SK-N-SH (cell line): ENCODE measurements at regions not wholly inside any gene's neighbourhood (a gene's known extent, or its start where the extent isn't known, plus 50 kb on each side); places are given as distances from the start of the nearest gene placed in this dataset.

Source experiments
- CTCF ChIA-PET: fragments of 300-600, 350-600 bp; formaldehyde crosslinking; extraction: SDS; loops from one replicate; lab custom pipeline; 2021; lab: Yijun Ruan, JAX
- POLR2A ChIA-PET: fragments of 350-600 bp; sonication (Branson Sonifier 250); formaldehyde crosslinking; extraction: SDS; loops from one replicate; lab custom pipeline; 2020; ENCODE audit warnings: antibody characterized with exemption, inconsistent platforms; lab: Yijun Ruan, JAX
- DNase-seq: peaks from one replicate; pipeline ENCODE4 v3.0.0; 2012
- H2AFZ ChIP-seq: fragments of 200-600 bp; sonication (generic); 2 replicates; pipeline ENCODE4 v1.8.1; 2016; ENCODE audit warnings: antibody characterized with exemption, mild to moderate bottlenecking, low read depth
- H3F3A ChIP-seq: fragments of 200-600 bp; sonication (generic); replicated peaks from 2 replicates; pipeline ENCODE3; 2016; ENCODE audit warnings: antibody characterized with exemption, mild to moderate bottlenecking; ENCODE audit not compliant: insufficient read depth
- H3K27ac ChIP-seq, 2 experiments: fragments of 200-500 bp in 1 of 2; fragments of 200-600 bp in 1 of 2; sonication (Bioruptor generic) in 1 of 2; sonication (generic), shearing (Covaris generic) in 1 of 2; 2 replicates each; pipeline versions ENCODE4 v1.5.1 to v1.6.1; 2014 to 2016; ENCODE audit warnings: low read depth in 2 of 2, inconsistent platforms in 1 of 2, low read length in 1 of 2, mild to moderate bottlenecking in 1 of 2, mixed read lengths in 1 of 2
- H3K27me3 ChIP-seq: fragments of 200-600 bp; sonication (generic), shearing (Covaris generic); 2 replicates; pipeline ENCODE4 v1.6.1; 2016; ENCODE audit warnings: mixed run types; ENCODE audit not compliant: insufficient read depth
- H3K36me3 ChIP-seq, 2 experiments: fragments of 200-500 bp in 1 of 2; fragments of 200-600 bp in 1 of 2; sonication (Bioruptor generic) in 1 of 2; sonication (generic) in 1 of 2; replicated peaks in 1 of 2; 2 replicates each; pipeline versions ENCODE3 to v1.5.1; 2014 to 2016; ENCODE audit warnings: low read length in 1 of 2, mild to moderate bottlenecking in 1 of 2; ENCODE audit not compliant: insufficient read depth in 2 of 2, control insufficient read depth in 1 of 2
- H3K4me1 ChIP-seq, 2 experiments: fragments of 200-500 bp in 1 of 2; fragments of 200-600 bp in 1 of 2; sonication (Bioruptor generic) in 1 of 2; sonication (generic), shearing (Covaris generic) in 1 of 2; 2 replicates each; pipeline versions ENCODE4 v1.5.1 to v1.6.1; 2014 to 2016; ENCODE audit warnings: low read depth in 1 of 2, low read length in 1 of 2, mixed run types in 1 of 2; ENCODE audit not compliant: insufficient read depth in 2 of 2, control insufficient read depth in 1 of 2
- H3K4me2 ChIP-seq: fragments of 200-600 bp; sonication (generic), shearing (Covaris generic); 2 replicates; pipeline ENCODE4 v1.6.1; 2017; ENCODE audit warnings: mixed run types
- H3K4me3 ChIP-seq, 2 experiments: fragments of 200-500 bp in 1 of 2; fragments of 200-600 bp in 1 of 2; sonication (Bioruptor generic) in 1 of 2; sonication (generic), shearing (Covaris generic) in 1 of 2; 2 replicates each; pipeline versions ENCODE4 v1.5.1 to v1.8.1; 2014 to 2016; ENCODE audit warnings: low read depth in 2 of 2, inconsistent platforms in 1 of 2, low read length in 1 of 2, mild to moderate bottlenecking in 1 of 2, mixed read lengths in 1 of 2, moderate library complexity in 1 of 2
- H3K79me2 ChIP-seq: fragments of 200-600 bp; sonication (generic); 2 replicates; pipeline ENCODE4 v1.8.1; 2017; ENCODE audit warnings: mild to moderate bottlenecking; ENCODE audit not compliant: insufficient read depth
- H3K9ac ChIP-seq: fragments of 200-600 bp; sonication (generic); 2 replicates; pipeline ENCODE4 v1.6.1; 2017; ENCODE audit warnings: mixed run types
- H3K9me2 ChIP-seq: fragments of 200-600 bp; sonication (generic); 2 replicates; pipeline ENCODE4 v1.6.1; 2017; ENCODE audit warnings: mixed run types
- H3K9me3 ChIP-seq: fragments of 200-600 bp; sonication (generic); 2 replicates; pipeline ENCODE4 v1.6.1; 2017; ENCODE audit warnings: mixed run types, mild to moderate bottlenecking, moderate library complexity
- H4K20me1 ChIP-seq: fragments of 200-600 bp; sonication (generic); 2 replicates; pipeline ENCODE4 v1.6.1; 2017; ENCODE audit warnings: mild to moderate bottlenecking, mixed run types; ENCODE audit not compliant: insufficient read depth
- EP300 ChIP-seq, 2 experiments: IDR thresholded peaks; 2 replicates each; pipeline versions ENCODE4 v1.4.0 to v1.6.1; 2012; ENCODE audit warnings: borderline replicate concordance in 1 of 2, low read depth in 1 of 2, low read length in 1 of 2
- EZH2phosphoT487 ChIP-seq: fragments of 200-600 bp; sonication (generic); IDR thresholded peaks from 2 replicates; pipeline ENCODE4 v1.6.1; 2017; ENCODE audit warnings: low read depth, mixed run types, mild to moderate bottlenecking, antibody characterized with exemption, moderate library complexity, borderline replicate concordance
- FOSL2 ChIP-seq: IDR thresholded peaks from 2 replicates; pipeline ENCODE4 v1.4.0; 2012; ENCODE audit warnings: low read depth, mild to moderate bottlenecking, moderate library complexity, borderline replicate concordance
- GABPA ChIP-seq: IDR thresholded peaks from 2 replicates; pipeline ENCODE4 v1.4.0; 2012; ENCODE audit warnings: low read depth, mild to moderate bottlenecking
- MXI1 ChIP-seq: IDR thresholded peaks from 2 replicates; pipeline ENCODE4 v1.6.1; 2012; ENCODE audit warnings: mild to moderate bottlenecking, low read depth, low read length, improper control_type of control experiment
- RCOR1 ChIP-seq: fragments of 150-350 bp; IDR thresholded peaks from 2 replicates; pipeline ENCODE4 v1.6.1; 2017; ENCODE audit warnings: antibody characterized with exemption, low read length
- RFX5 ChIP-seq: IDR thresholded peaks from 2 replicates; pipeline ENCODE4 v1.6.1; 2012; ENCODE audit warnings: mild to moderate bottlenecking, improper control_type of control experiment, low read length
- SMC3 ChIP-seq: IDR thresholded peaks from 2 replicates; pipeline ENCODE4 v1.6.1; 2012; ENCODE audit warnings: low read depth, low read length, improper control_type of control experiment
- TEAD4 ChIP-seq: IDR thresholded peaks from 2 replicates; pipeline ENCODE4 v1.4.0; 2012; ENCODE audit warnings: mild to moderate bottlenecking, borderline replicate concordance; ENCODE audit not compliant: insufficient read depth
- WGBS: methylation state at CpG from one replicate; pipeline ENCODE4 v1.1.6; 2017; ENCODE audit warnings: low lambda C conversion rate; 5-methylcytosine and 5-hydroxymethylcytosine counted together
- TF ChIP-seq, protein P1 (sequence below): IDR thresholded peaks from 2 replicates; pipeline ENCODE4 v1.6.1; 2012; ENCODE audit warnings: mild to moderate bottlenecking, low read depth, low read length, moderate library complexity
- TF ChIP-seq, protein P2 (sequence below): fragments of 150-350 bp; IDR thresholded peaks from 2 replicates; pipeline ENCODE4 v1.6.1; 2016; ENCODE audit warnings: mild to moderate bottlenecking, low read depth, low read length
- TF ChIP-seq, protein P3 (sequence below): IDR thresholded peaks from 2 replicates; pipeline ENCODE4 v1.4.0; 2012; ENCODE audit warnings: low read depth, borderline replicate concordance

GRCh38 chr13:61975001-61975400 is 559.4 kb upstream of the PCDH20 start:
- Histone ChIP-seq H3K79me2 (no peaks in the 10 kb centered on the region), H2AFZ (no peak overlapping the region), H3K4me3 (no peak overlapping the region), H3K9me3 (no peaks in the 10 kb centered on the region), H3K9me2 (no peaks in the 10 kb centered on the region), H3K9ac (no peak overlapping the region), H3K4me2 (no peak overlapping the region), H3K27me3 (no peaks in the 10 kb centered on the region), H3K27ac (no peak overlapping the region)
- no peak for DNase-seq
- POLR2A ChIA-PET: no interaction called here
- CTCF ChIA-PET: interaction anchor here (0.7 kb wide), 1 partner anchor 309 kb away, joined by 3 read pairs; no protein-coding TSS in a partner anchor
- TF ChIP-seq FOSL2: no peak
- TF ChIP-seq, all 33 proteins: peak for 0
- WGBS: 28% methylated on average over 3 of the region's 3 CpGs
- Histone ChIP-seq H3K36me3 (no peaks in the 10 kb centered on the region), H3K4me1 (no peaks in the 10 kb centered on the region), H4K20me1 (no peaks in the 10 kb centered on the region), H3F3A (no peaks in the 10 kb centered on the region)

DNA sequence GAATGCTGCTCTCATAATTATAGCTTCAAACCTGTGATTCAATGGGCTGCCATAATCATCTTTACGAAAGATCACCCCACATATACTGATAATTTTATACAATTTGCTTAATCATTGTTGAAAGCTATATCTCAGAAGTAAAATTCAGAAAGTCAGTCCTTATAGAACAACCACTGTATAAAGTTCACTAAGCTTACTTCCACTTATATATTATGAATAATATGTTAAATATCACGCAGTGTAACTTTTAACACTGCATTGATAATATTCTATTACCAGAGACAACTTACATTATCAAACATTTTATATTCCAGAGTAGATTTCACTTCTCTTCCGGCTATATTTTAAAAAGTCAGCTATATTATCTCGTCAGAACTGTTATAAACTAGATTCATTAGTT is 550.1 kb upstream of the PCDH20 start:
- H3K4me1 ChIP-seq: no peaks in the 10 kb centered on the region
- no peaks in the 10 kb centered on the region for H3K79me2 ChIP-seq
- ChIA-PET POLR2A (no interaction called here), CTCF (no interaction called here)
- H3K9me2 ChIP-seq: no peaks in the 10 kb centered on the region
- no peaks in the 10 kb centered on the region for H4K20me1 ChIP-seq
- H2AFZ ChIP-seq: no peak overlapping the region
- no peaks in the 10 kb centered on the region for H3K27me3 ChIP-seq
- no peak overlapping the region for H3K4me3 ChIP-seq
- no peak overlapping the region for H3K27ac ChIP-seq
- TF ChIP-seq EZH2phosphoT487 (no peak), RCOR1 (no peak), EP300 (IDR thresholded peaks at IDR 0.05; ENCODE audit: borderline replicate concordance in 1 of 2, low read depth in 1 of 2, low read length in 1 of 2) (no peak), MXI1 (no peak), GABPA (no peak), SMC3 (no peak), TEAD4 (no peak), RFX5 (no peak)
- TF ChIP-seq, protein P1, sequence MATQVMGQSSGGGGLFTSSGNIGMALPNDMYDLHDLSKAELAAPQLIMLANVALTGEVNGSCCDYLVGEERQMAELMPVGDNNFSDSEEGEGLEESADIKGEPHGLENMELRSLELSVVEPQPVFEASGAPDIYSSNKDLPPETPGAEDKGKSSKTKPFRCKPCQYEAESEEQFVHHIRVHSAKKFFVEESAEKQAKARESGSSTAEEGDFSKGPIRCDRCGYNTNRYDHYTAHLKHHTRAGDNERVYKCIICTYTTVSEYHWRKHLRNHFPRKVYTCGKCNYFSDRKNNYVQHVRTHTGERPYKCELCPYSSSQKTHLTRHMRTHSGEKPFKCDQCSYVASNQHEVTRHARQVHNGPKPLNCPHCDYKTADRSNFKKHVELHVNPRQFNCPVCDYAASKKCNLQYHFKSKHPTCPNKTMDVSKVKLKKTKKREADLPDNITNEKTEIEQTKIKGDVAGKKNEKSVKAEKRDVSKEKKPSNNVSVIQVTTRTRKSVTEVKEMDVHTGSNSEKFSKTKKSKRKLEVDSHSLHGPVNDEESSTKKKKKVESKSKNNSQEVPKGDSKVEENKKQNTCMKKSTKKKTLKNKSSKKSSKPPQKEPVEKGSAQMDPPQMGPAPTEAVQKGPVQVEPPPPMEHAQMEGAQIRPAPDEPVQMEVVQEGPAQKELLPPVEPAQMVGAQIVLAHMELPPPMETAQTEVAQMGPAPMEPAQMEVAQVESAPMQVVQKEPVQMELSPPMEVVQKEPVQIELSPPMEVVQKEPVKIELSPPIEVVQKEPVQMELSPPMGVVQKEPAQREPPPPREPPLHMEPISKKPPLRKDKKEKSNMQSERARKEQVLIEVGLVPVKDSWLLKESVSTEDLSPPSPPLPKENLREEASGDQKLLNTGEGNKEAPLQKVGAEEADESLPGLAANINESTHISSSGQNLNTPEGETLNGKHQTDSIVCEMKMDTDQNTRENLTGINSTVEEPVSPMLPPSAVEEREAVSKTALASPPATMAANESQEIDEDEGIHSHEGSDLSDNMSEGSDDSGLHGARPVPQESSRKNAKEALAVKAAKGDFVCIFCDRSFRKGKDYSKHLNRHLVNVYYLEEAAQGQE: no peak
- TF ChIP-seq, protein P2, sequence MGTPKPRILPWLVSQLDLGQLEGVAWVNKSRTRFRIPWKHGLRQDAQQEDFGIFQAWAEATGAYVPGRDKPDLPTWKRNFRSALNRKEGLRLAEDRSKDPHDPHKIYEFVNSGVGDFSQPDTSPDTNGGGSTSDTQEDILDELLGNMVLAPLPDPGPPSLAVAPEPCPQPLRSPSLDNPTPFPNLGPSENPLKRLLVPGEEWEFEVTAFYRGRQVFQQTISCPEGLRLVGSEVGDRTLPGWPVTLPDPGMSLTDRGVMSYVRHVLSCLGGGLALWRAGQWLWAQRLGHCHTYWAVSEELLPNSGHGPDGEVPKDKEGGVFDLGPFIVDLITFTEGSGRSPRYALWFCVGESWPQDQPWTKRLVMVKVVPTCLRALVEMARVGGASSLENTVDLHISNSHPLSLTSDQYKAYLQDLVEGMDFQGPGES: no peak
- TF ChIP-seq, protein P3, sequence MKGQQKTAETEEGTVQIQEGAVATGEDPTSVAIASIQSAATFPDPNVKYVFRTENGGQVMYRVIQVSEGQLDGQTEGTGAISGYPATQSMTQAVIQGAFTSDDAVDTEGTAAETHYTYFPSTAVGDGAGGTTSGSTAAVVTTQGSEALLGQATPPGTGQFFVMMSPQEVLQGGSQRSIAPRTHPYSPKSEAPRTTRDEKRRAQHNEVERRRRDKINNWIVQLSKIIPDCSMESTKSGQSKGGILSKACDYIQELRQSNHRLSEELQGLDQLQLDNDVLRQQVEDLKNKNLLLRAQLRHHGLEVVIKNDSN: no peak
- DNase-seq: no peak
- no peak overlapping the region for H3K4me2 ChIP-seq
- H3K9me3 ChIP-seq: no peaks in the 10 kb centered on the region
- H3F3A ChIP-seq: no peaks in the 10 kb centered on the region
- no peak overlapping the region for H3K9ac ChIP-seq
- no peaks in the 10 kb centered on the region for H3K36me3 ChIP-seq
- 43% methylated on average over 4 of the region's 4 CpGs for WGBS
